Endothelial cell of hepatic sinusoid (primary cell): ENCODE measurements at regions not wholly inside any gene's neighbourhood (a gene's known extent, or its start where the extent isn't known, plus 50 kb on each side); places are given as distances from the start of the nearest gene placed in this dataset.
"Not testable (repeated sequence)": the region's sequence is repeated elsewhere in the genome, so short reads cannot be mapped to it uniquely, and the experiment has no call there.

ENCODE experiments used
- in situ Hi-C: cut with HindIII; loops from 2 replicates; pipeline ENCODE4 v1.10.0; 2017; ENCODE audit warnings: low sequenced_read_pairs

DNA sequence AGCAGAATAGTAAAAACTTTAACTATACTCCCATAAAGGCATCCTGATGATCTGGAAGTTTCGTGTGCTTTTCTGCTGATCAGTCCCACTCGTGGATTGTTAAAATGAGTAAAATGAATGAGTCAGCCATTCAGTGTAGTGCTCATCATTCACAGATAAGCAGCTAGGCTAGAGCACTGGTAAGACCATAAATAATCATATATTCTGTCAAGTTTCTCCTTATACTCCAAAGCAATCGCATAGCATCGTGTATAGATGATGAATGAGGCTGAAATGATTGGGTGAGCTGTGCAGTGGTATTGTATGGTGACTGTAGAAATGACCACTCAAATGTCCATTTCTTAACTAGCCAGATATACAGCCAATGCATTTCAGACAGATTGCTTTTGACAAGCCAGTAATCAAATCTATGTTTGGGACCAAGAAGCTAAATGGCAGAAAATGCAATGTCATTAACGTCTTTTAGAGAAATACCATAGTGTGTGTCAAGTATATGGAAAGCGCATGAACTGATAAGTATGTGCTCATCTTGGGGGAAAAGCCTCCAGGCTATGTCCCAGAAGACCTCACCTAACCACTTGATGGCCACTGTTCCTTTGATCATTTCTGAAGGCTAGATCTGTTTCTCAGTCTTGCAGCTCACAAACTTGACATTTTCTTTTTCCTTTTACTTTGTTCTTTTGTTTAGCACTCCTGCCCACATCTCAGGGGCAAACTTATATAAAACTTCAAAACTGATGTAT, 227.2 kb upstream of the FAM3C start:
- in situ Hi-C loops: no loop called here

DNA sequence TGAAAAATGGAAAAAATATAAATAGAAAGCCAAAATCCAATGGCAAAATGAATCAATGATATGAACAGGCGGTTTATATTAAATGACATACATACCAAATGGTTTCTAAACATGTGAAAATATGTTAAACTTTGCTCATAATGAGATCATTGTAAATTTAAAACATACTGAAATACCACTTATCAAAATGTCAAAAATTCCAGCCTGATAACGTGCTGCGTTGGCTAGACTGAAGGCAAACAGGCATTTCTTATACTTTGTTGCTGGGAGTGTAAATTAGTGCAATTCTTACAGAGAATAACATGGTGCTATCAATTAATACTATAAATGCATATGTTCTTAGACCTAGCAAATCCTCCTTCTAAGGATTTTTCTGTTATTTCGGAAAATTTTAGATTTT, 225.8 kb upstream of the FAM3C start:
- in situ Hi-C loops: no loop called here

DNA sequence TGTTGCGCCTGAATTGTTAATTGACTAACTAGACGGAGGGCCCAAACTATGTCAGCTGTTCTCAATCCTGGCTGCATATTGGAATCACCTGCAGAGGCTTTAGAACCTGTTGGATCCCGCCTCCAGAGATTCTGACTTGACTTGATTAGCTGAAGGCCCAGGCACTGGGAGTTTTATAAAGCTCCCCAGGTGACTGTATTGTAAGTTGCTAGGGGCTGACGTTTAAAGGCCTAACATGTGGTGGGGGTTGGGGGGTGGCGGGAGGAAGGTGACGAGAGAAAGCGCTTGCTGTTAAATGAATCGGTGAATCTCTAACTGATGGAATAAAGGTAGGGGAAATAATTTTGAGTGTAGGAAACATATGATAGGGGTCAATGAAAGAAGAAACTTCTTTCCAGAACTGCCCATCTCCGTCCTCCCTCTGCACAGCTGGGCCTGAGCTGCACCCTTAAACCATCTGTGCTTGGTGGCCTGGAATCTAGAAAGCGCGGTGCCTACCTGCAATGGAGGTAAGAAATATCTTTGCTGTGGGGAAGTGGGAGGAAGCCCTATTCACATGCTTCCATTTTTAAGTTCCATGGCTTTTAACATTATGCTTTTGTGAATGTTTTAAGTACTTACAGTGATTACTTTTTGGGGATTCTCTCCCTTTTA, 225.0 kb upstream of the FAM3C start:
- in situ Hi-C loops: no loop called here

DNA sequence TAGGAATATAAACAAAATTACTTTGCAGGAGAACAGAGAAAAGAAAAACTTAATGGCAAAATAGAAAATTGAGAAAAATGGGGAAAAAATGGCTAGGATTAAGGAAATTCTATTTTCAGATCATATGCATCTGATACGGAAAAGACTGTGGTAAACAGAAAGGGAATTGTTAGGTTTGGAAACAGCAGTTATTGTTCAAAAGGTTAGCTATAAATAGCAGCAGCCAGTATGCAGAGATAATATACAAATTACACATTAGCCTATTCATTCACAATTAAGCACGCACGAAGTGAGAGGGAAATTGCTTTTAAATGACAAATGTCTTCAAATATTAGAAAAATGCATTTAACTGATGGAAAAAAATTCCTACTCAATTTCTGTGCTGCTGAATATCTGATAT, 224.1 kb upstream of the FAM3C start:
- in situ Hi-C loops: no loop called here

DNA sequence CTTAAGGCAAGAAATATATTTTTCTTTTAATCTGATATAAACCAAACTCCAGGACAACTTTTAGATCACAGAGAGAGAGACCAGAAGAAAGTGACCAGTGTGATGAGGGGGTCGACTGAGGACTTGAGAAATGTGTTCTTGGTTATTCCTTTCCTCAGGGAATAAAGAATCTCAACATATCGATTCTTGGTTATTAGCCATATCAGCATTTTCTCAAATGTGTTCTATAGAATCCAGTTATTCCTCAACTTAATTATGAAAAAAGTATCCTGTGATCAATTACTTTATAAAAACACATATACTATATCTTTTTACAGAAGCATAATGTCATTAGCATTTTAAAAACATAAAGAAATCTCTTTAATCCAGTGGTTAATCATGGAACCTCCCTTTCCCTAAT, 222.1 kb upstream of the FAM3C start:
- in situ Hi-C loops: no loop called here

DNA sequence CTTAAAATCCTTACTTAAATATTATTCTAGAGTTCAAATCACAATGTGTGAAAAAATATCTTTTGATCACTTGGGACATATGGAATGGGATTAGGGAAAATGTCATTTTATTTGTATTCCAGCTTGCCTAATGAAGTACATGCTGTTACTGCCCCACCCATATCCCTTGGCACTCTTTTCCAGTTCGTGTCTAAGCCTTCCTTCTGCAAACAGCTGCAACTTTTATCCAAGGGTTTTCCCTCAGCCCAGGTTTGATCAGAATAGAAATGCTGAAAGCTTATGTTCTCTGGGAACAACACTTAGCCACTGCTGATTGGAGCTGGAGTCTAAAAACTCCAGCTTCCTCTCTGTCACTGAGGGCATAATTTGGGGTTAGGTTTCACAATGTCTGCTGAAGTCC, 214.1 kb upstream of the FAM3C start:
- in situ Hi-C loops: no loop called here

DNA sequence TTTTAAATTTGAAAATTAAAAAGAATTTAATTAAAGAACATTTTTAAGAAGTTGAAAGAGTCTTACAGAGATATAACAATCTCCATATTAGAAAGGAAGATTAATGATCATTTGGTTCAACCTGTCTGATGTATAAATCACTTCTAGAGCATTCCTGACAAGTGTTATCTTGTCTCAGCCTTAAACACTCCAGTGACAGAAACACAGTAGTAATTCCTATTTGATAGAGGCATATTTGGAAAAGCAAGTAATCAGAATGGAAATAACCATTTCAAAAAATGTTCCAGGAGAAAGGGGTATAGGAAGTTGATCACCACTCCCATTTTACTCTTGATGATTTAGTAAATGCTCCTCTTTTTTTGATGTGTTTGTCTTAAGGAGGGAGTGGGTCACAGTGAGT, 213.1 kb upstream of the FAM3C start:
- in situ Hi-C loops: no loop called here

DNA sequence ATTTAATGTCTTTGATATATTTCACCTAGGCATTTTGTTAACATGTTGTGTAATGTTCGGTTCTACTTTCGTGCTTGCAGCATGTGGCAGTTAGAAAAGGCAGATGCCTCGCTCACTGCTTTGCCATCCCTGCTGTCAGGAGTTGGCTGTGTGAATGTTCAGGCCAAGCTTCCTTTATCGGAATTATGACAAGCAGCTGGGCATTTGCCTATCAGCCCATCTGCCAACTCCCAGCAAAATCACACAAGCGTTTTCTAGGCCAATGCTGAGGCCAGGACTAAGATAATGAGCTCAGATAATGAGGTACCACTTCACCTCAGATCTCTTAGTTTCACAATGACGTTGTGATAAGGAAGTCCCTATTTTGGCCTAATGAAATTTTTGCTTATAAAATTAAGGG, 212.7 kb upstream of the FAM3C start:
- in situ Hi-C loops: no loop called here

DNA sequence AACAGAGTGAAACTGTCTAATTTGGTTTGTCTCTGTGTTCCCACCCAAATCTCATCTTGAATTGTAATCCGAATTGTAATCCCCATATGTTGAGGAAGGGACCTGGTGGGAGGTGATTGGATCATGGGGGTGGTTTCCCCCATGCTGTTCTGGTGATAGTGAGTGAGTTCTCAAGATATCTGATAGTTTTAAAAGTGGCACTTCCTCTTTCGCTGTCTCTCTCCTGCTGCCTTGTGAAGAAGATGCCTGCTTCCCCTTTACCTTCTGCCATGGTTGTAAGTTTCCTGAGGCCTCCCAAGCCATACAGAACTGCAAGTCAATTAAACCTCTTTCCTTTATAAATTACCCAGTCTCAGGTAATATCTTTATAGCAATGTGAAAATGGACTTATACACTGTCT, 212.1 kb upstream of the FAM3C start:
- in situ Hi-C loops: not testable (repeated sequence)

DNA sequence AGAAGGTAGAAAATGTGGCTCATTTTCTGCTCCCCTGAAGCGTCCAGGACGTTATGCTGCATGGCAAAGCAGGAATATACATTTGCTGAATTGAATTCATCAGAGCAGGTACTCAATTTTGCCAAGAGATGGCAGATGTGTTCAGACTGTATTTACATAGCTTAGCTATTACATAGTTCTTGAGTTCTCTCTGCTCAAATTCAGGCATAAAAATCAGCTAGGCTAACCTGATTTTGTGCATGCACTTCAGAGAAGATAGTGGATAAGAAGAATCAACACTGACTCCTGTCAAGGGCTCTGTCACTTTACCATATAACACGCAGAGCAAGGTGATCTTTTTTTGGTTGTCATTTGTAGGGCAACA, 209.2 kb upstream of the FAM3C start:
- in situ Hi-C loops: no loop called here

DNA sequence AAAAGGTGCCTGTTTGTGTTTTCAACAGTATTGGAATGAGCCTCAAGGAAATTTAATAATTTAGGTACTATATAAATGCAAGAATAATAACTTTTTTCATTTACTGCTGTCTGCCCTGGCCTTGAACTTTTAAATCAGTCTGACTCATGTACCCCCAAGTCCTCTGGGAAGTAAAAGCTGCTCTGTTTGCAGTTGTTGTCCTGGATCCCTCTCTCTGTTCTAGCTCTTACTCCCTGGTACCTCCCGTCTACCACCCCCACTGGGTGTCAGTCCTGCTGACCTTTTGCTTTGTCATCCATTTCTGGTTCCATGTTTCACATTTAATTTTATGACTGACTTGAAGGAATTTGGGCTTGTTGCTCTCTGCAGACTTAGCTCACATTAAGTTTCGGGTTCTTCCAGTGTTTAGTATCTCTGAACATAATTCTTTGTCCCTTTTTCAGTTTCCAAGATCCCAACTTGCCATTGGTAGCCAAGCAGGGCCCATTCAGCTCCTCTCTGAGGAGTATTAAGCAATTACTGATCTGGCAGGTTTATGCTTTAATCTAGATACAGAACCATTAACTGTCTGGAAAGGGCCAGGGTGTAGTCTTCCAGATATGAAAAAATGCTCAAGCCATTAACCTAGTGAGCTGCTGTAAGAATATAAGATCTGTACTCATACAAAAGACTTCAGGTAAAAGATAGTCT, 208.7 kb upstream of the FAM3C start:
- in situ Hi-C loops: no loop called here

DNA sequence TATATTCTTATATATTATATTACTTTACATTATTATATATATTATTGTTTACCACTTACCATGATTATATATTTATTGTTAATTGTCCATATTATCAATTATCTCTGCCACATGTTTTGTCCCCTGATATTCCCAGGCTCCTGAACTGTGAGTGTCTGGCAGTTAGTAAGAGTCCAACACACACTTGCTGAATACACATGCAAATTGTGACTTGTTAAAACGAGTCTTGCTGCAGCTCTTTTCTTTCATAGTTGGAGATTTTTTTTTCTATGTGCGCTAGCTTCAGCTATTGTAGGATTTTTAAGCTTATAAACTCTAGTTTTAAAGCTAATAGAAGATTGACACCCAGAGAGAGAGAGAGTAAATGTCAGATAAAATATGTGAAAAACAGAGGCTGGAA, 207.8 kb upstream of the FAM3C start:
- in situ Hi-C loops: no loop called here

DNA sequence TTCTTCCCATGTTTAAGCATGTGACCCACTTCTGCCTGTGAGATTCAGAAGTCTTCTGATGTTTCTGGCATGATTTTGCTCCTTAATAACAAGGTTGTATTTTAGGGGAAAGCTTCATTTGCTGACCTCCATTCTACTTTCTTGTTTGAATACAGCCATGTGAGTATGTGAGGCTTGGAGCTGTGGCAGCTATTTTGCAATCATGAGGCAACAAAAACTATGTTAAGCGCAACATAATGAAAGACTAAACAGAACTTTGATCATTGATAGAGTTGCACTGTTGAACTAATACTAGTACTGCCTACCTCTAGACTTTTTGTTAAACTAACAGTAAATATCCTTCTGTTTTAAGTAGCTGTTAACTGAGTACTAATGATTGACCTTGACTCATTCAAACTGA, 203.8 kb upstream of the FAM3C start:
- in situ Hi-C loops: no loop called here

DNA sequence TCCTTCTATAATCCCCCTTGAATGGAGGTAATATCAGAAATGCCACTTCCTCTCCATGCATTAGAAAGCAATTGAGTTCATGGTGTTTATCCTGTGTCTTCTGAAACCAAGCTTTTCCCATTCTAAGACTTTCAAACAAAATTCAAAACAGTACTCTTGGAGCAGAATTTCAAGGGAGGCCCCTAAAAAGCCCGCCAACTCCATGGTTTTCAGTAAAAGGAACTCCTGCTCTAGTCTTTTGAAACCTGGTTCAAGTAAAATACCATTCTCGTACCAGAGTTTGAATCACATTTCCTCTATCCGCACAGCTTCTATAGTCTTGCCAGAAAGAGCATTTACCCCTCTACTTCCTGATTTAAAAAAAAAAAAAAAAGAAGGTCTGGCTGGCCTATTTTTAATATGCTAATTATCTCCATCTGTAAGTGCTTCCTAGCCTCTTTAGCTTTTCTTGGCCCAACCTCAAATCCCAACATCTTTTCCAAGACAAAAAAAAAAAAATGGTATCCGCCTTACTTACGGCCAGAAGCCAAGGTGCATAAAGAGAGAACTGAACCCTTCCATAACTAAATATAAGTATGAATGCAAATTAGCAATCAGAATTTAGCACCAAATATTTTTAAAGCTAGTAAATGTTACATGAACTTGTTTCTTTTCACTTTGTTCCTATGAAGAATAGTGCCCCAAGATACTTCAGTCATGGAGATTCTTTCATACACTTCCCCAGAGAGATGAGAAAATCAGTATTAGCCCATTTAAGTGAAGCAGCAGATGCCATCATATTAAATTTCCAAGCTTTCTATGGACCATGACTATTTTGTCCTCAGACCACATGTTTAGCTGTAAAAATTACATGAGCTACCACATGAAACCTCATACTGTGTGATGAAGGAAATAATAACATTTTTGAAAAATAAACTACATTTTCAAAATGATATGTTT, 199.9 kb upstream of the FAM3C start:
- in situ Hi-C loops: no loop called here

DNA sequence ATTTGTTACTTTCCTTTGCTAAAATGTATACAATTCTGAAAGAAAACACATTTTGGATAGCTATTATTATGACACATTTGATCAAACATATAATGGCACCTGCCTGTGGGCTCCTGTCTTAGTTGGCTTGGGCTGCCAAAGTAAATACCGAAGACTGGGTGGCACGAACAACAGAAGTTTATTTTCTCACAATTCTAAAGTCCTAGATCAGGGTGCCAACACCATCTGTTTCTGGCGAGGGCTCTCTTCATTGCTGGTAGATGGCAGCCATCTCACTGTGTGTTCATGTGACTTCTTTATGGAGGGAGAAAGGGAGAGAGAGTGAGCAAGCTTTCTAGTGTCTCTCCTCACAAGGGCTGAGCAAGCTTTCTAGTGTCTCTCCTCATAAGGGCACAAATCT, 195.8 kb upstream of the FAM3C start:
- in situ Hi-C loops: no loop called here

DNA sequence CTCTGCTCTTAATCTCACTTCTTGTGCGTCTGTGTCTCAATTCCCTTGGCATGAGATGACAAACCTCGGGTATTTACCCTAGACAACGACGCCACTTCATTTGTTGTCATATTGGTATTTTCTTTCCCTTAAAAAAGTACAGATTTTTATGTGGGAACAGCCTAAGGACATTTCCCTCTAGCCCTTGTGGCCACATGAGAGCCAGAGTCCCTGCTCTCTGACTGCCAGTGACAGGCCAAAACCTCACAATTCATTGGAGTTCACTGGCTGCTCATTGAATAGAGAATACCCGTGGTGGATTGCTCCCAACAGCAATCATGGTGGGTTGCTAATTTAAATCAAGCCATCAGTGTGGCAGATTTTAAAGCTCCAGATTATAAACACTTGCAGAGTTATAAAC, 191.3 kb upstream of the FAM3C start:
- in situ Hi-C loops: no loop called here

DNA sequence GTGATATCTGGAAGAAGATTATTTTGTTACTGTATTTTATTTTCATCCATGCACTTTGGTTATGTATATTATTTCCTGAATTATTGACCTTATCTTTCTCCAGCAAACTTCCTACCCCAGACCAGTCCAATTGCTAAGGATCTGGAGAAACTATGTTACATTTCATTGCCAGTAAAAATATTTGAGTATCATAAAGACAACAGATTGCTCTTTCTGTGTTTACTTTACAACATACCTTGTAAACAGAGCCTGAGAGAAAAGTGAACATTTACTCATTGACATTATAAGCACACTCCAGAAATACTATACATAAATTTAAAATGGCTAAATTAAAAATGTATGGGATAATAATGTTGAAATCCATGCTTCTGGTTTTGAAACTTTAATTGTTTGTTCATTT, 186.2 kb upstream of the FAM3C start:
- in situ Hi-C loops: no loop called here

DNA sequence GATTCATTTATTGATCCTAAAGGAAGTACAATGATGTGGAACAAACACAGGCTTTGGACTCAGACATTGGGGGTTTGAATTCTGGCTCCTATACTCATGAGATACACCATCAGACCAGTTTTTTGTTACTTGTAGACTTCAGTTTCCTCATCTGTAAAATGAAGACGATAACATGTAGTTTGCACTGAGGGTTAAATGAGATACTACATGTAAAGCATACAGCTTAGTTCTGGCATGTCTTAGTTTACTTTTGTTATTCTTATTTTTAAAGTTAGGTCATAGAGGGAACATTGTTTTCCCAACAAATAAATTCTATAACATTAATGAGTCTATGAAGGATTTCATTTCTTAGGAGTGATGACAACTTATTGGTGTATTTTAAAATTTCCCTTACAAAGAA, 183.5 kb upstream of the FAM3C start:
- in situ Hi-C loops: no loop called here

DNA sequence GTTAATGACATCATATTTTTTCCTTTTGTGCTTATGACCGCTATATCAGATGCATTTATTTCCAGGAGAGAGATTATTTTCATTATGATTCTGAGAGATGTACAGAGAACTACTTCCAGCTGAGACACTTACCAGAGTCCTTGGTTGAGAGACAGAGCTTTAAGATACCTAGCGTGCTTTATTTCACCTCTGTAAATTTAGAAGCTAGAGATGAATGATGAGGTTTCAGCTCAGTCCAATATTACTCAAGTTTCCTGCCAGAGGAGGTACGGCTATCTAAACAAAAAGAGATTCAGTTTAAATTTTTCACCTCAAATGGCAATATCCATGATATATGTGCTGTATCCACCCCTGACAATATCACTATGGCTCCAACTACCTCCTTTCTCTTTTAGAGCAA, 182.6 kb upstream of the FAM3C start:
- in situ Hi-C loops: no loop called here

DNA sequence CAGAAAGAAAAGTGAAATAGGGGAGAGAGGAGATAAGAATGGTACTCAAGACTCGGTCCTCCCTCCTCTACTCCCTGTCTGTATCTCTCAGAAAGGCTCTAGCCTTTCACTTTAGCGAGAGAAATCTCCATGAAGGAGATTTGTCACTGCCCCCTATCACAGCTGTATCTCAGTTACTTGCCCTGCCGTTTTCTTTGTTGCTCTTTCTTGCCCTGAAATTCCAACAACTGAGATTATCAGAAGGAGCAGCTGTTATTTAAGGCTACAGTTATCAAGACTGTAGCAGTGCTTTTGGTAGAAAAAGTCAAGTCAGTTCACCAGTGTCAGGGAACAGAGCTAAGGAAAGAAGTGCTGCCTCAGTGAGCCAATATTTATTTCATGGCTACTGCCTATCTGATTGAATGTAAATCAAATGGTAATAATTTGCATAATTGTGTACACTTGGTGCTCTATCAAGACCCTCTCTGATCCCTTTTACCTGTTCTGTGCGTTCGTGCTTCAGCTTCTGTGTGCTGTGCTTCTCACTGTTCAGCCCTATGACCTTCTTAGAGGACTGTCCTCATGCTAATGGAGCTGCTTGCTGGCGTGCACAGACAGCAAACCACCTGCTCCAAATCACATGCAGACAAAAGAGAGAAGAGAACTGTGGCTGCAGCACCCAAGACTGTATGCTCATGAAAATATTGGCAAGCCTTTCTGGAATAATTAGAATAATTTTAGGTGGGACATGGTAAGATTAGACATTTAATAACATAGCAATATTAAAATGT, 180.2 kb upstream of the FAM3C start:
- in situ Hi-C loops: no loop called here
